Cardiac fibroblast (primary cell): ENCODE measurements at regions not wholly inside any gene's neighbourhood (a gene's known extent, or its start where the extent isn't known, plus 50 kb on each side); places are given as distances from the start of the nearest gene placed in this dataset.

Experiments
- DNase-seq, 2 donors: peaks; one replicate each; pipeline versions ENCODE4 v3.0.0 to v3.0.0-alpha.2; 2010; ENCODE audit warnings: low read depth in 2 of 2
- H3K4me3 ChIP-seq, 2 donors: replicated peaks in 1 of 2; 1 replicate in 1 of 2; 2 replicates in 1 of 2; pipeline ENCODE4 v1.5.1; 2011; ENCODE audit warnings: low read depth in 2 of 2, low read length in 2 of 2, mild to moderate bottlenecking in 2 of 2, moderate library complexity in 1 of 2
- CTCF ChIP-seq: IDR thresholded peaks from one replicate; pipeline ENCODE4 v1.5.1; 2011; ENCODE audit warnings: low read depth, mild to moderate bottlenecking, low read length, inconsistent platforms

DNA sequence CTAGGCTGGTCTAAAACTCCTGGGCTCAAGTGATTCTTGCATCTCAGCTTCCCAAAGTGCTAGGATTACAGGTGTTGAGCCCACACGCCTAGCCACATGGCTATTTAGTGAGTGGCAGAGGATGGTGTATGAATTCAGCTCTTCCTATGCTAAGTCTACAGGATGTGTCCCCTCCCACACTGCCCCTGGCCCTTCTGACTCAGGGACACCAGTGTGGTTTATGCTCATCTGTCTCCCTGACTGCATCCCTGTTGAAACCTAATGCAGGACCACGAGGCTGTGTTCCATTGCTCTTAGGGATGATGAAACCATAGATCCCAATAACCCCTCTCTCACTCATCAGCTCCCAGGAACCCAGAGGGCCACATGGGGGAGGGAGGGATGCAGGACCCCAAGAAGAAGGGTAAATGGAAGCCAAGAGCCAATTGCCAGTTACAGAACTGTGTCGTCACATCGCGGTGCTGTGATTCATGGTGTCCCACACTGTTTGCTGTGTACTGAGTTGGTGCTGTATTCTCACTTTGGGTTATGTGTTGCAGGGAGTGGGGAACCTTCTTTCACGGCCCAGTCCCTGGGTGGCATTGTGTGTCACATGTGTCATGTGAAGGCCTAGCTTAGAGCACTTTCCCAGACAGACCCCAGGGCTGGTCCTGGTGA lies 102.9 kb upstream of the HAAO start:
- no peak for DNase-seq
- no peak for TF ChIP-seq CTCF
- no peak overlapping the region for H3K4me3 ChIP-seq

- no peak for DNase-seq
- no peak overlapping the region for H3K4me3 ChIP-seq
- TF ChIP-seq CTCF, result no peak
Observed at GRCh38 chr2:42893047-42893758, 100.8 kb upstream of the HAAO start.

DNA sequence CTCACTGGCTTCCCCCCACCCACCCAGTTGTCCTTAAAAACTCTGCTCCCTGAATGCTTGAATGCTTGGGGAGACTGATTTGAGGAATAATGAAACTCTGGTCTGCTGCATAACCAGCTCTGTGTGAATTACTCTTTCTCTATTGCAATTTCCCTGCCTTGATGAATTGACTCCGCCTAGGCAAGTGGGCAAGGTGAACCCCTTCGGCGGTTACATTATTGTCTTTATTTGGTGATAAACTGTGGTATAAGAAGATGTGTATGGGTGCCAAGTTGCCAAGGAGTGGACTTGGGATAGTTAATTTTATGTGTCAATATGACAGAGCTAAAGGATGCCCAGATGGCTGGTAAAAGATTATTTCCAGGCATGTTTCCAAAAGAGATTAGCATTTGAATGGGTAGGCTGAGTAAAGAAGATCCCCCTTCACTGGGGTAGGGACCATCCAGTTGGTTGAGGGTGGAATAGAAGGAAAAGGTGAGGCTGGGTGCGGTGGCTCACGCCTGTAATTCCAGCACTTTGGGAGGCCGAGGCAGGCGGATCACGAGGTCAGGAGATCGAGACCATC lies 98.5 kb upstream of the HAAO start:
- TF ChIP-seq CTCF, result no peak
- no peak overlapping the region for H3K4me3 ChIP-seq

DNA sequence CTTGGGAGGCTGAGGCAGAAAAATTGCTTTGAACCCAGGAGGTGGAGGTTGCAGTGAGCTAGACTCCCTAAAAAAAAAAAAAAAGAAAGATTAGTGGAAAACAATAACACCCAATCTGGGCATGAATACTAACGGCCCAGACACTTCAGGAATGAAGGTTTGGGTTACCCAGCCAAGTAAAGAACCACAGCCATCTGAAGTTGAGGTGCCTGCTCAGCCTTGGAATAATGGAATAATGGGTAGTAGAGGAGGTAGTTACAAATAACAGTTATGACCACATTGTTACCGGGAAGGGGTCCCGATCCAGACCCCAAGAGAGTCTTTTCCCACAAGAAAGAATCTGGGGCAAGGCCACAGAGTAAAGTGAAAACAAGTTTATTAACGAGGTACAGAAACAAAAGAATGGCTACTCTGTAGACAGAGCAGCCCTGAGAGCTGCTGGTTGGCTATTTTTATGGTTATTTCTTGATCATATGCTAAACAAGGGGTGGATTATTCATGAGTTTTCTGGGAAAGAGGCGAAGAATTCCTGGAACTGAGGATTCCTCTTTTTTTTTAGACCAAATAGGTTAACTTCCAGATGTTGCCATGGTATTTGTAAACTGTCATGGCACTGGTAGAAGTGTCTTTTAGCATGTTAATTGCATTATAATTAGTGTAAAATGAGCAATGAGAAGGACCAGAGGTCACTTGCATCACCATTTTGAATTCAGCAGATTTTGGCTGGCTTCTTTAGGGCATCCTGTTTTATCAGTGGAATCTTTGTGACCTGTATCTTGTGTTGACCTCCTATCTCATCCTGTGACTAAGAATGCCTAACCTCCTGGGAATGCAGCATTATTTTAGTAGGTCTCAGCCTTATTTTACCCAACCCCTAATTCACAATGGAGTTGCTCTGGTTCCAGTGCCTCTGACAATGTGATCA lies 96.2 kb upstream of the HAAO start:
- TF ChIP-seq CTCF, result no peak
- DNase-seq, result peak in 1 of 2 donors; percentile 38
- no peak overlapping the region for H3K4me3 ChIP-seq

More for the DNA sequence above, 98.5 kb upstream of the HAAO start:
- DNase-seq, result no peak

GRCh38 chr2:42886921-42887320 lies 94.5 kb upstream of the HAAO start:
- no peak for TF ChIP-seq CTCF
- DNase-seq, result peak in 1 of 2 donors; percentile 48

DNA sequence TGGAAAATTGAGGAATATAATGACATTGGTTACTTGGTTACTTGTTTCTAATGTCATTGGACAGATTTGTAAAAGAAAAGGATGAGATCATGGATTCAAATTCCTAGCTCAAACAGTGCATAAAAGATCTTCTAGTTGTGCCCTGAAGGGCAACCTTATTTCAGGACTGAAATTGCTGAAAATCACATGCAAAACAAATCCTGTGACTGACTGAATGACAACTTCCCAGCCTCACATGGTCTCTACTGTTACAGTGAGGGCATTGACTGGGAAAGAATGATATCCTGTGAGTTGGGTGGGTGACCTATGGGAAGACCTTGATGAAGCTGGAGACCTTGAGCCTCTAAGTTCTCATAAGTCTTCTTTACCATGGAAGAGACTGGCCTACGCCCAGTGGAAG lies 90.4 kb upstream of the HAAO start:
- no peak for TF ChIP-seq CTCF
- no peak for DNase-seq
- H3K4me3 ChIP-seq, result no peak overlapping the region

More at GRCh38 chr2:42886921-42887320, 94.5 kb upstream of the HAAO start:
- H3K4me3 ChIP-seq, result no peak overlapping the region
